ENCODE measurements at regions not wholly inside any gene's neighbourhood (a gene's known extent, or its start where the extent isn't known, plus 50 kb on each side); places are given as distances from the start of the nearest gene placed in this dataset.

DNA sequence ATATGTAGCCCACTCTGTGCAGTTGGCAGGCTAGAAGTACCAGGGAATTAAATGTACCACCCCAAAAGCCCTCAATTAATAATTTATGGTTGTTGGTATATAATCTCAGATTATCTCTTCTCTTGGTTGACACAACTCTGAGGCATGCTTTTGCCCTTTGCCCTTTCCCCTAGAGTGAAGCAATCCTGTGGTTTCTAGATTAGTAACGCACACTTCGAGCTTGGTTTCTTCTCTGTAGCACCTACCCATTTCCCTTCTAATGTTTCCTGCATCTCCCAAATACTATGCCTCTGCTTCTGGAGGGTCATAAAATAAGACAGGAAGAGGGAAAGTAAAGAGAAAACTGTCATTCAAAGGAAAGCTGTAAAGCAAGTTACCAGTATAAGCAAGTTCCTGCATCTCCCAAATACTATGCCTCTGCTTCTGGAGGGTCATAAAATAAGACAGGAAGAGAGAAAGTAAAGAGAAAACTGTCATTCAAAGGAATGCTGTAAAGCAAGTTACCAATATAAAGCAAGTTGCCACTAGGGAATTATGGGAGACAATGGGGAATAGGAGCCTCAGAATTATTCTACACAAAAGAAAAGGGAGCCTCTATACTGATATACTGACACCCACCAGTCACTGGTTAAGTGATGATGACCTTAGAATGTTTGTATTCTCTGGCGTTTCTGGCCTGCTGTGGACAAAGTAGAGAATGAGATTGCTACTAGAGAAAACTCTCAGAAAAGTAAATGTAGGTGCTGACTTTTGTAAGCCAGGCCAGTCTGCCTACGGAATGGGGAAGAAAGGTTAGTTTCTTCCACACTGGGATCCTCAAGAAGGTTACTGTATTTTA is 862.6 kb upstream of the MAN1A1 start:
- DNase-seq = no peak

DNA sequence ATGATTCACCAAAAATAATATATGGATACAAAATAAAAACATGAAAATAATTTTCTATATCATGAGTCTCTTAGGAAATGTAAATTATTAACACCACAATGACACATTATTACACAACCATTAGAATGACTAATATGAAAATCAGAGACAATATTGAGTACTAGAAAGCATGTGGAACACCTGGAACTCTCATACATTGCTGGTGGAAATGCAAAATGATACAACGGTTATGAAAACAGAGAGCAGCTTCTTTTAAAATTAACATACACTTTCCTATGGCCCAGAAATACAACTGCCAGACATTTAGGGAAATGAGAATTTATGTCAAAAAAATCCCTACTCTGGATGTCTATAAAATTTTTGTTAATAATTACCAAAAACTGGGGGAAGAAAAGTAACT is 853.3 kb upstream of the MAN1A1 start:
- DNase-seq = no peak

DNA sequence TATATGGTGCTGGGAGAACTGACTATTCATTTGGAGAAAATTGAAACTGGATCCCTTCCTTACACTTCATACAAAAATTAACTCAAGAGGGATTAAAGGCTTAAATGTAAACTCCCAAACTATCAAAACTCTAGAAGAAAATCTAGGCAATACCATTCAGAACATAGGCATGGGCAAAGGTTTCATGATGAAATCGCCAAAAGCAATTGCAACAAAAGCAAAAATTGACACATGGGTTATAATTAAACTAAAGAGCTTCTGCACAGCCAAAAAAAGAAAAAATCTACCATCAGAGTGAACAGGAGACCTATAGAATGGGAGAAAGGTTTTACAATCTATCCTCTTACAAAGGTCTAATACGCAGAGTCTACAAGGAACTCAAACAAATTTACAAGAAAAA is 851.3 kb upstream of the MAN1A1 start:
- DNase-seq = no peak

DNA sequence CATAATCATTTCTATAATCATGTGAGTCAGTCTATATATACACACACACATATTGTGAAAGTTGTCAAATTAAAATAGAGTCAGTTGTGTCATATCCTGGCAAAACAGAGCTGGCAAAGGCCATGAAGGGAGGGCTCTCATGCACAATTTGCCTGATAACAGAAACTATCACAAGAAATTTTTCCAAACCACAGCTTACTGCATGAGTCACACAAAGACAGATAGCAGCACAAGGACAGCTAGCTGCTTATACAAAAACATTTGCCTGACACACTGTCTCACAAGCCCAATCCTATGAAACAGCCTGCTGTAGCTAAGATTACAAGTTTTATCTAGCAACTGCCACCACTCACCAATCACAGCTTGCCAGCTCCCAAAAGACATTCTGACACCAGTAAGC is 848.5 kb upstream of the MAN1A1 start:
- no peak for DNase-seq

DNA sequence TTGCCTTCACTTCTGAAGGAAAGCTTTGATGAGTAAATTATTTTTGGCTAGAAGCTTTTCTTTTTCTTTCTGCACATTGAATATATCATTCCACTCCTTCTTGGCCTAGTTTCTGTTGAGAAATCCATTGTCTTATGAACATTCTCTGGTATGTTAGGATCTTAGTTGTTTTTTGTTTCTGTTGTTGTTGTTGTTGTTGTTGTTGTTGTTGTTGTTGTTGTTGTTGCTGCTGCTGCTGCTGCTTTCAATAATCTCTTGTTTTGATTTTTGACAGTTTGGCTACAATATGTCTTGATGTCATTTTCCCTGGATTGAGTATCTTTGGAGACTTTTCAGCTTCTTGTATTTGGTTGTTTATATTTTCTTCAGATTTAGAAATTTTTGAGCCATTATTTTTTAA is 836.5 kb upstream of the MAN1A1 start:
- DNase-seq = no peak

DNA sequence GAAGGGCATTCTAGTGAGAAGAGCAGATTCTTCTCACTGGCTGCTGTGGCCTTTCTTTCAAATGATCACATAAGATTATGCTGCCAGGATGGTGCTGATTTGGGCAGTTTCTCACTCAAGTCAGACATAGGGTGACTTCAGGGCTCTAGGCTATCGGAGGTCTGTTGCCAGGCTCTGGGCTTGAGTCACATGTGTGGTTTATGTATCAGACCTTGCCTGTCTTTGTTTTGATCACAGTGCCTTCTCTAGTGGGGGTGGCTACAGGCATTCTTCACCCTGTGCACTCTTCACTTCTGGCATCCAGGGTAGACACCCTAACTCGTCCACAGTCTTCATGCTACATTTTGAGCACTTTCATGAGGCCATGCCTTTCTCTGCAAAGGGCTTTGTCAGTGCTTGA is 823.7 kb upstream of the MAN1A1 start:
- DNase-seq = no peak

DNA sequence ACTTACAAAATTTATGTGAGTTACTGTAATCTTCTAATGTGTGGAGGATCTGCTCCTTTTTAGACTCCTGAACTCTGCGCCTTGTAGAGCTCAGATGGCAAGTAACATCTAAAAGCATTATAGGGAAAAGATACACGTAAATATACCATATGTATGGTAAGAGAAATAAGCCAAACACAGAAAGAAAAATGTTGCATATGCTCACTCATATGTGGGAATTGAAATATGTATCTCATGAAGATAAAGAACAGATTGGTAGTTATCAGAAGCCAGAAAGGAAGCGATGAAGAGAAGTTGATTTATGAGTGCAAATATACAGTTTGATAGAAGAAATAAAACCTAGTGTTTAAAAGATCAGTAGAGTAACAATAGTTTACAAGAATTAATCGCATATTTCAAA is 815.0 kb upstream of the MAN1A1 start:
- DNase-seq = no peak

DNA sequence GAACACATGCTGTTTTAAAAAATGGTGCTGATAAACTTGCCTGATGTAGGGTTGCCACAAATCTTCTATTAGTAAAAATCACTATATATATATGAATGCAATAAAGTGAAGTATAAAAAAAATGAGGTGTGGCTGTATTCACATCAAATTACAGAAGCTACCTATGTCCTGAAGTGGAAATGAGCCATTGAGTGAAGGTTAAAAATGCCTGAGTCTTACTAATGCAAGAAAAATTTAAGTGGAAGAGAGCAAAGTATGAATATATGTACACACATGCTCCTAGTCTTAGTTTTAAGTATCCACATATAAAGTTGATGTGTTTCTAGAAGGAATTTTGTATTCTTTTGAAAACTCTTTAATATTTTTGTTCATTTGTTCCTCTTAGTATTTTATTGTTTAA is 808.3 kb upstream of the MAN1A1 start:
- DNase-seq = no peak

DNA sequence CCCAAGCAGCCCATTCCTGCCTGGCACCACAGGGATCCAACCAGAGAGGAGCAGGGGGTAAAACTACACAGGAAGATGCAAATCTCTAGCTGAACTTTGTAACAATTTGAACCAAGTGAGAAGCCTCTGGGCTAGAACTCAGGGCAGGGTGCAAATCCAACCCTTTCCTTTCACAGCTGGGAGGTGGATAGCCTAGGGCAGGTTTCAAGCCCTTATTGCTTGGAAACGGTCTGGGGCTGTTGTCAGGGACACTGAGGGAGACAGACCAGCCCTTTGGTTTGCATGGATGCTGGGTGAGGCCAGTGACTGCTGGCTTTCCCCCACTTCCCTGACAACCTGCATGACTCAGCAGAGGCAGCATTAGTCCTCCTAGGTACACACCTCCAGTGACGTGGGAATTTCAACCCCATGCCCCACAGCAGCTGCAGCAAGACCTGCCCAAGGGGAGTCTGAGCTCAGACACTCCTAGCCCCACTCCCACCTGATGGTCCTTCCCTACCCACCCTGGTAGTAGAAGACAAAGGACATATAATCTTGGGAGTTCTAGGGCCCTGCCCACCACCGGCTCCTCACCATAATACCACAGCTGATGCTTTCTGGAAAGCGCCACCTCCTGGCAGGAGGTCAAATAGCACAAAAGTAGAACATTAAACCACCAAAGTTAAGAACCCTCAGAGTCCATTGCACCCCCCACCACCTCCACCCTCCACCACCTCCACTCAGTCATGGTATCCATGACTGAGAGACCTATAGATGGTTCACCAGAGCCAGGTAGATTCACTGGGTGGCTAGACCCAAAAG is 797.7 kb upstream of the MAN1A1 start:
- DNase-seq = no peak

DNA sequence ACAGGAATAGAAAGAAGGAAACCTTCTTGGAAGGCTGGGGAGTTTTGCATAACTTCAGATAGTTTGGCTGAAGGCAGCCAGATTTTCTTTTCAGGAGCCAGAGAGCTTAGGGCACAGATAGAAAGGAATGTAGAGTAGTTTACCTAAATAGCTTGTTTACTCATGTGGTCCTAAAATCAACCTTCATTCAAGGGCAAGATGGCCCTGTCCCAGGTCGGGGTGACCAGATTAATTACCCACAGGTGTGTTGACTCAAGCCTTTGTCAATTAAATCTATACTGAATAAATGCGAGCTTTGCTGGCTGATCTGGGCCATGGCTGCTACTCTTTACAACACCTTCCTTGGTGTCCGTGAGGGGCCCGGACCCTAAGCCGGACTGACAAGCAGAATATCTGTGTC is 792.0 kb upstream of the MAN1A1 start:
- DNase-seq = no peak

DNA sequence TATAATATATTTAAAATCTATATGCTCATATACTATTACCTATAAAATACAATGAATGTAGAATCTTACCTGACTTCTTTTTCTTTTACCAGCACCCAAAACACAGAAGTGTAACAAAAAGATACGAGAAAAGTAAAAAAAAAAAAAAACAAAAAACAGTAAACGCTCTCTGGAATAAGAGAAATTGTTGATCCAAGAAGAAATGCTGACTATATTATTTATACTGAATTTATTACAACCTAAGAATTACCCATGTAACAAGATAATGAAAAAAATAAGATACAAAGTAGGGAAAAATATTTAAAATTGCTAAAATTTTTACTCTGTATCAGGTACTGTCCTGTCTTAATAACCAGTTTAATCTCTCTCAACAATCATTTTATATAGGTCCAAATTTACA is 787.9 kb upstream of the MAN1A1 start:
- DNase-seq = no peak

DNA sequence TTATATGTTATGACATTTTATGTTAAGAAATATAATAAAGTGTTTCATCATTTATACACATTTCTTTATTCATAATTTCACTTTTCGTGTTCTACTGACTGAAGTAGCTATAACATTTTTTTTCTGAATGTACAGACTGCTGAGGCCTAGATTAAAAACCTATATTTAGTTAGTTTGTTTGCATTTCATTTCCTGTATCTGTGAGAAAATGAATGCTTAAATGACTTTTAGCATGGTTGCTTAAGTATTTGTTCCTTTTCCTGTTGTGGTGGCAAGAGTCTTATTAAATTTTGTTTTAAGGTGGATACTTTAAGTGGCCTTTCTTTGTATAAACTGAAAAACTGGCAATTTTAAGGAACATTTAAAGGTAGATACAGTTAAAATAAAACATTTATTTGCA is 779.7 kb upstream of the MAN1A1 start:
- DNase-seq = no peak

DNA sequence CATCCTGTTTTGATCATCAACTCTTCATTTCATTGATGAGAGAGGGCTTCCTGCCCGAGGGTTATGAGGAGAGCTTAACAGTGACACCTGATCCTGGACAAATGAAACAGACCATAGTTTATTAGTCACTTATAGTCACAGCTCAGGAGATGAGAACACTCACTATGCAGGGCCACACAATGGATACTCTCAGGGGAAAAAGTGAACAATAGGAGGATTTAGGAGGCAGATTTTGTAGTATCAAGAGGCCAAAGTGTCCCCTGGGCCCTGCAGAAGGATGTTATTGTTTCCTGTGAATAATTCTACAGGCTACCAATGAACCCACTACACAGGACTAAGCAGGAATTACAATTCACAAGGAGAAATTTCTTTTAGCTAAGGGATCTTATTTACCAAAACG is 772.8 kb upstream of the MAN1A1 start:
- no peak for DNase-seq

DNA sequence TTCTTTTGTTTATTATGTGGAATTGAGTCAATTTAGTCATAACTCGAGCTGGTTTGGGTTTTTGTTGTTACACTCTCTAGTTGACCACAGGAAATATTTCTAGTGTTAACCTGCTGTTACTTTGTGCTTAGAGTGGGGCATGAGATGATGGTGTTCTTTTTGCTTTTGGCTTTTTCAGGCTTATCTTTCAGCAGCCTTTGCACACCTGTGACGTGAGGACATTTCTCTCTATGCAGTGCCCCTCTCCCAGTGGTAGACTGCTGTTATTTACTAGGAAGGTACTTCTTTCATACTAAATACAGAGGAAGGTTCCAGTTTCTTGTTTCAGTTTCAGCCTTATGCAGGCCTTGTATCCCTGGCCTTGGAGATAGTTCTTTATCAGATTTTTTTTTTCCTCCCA is 766.8 kb upstream of the MAN1A1 start:
- no peak for DNase-seq

DNA sequence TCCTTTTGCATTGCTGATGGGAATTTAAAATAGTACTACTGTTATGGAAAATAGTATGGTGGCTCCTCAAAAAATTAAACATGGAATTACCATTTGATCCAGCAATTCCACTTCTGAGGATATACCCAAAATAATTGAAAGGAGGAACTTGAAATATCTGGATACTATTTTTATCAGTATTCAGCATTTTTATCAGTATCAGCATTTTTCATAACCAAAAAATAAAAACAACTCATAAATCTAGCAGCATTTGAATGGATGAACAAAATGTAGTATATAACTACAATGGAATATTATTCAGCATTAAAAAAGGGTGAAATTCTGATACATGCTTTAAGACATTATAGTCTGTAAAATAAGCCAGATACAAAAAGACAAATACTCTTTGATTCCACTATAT is 763.4 kb upstream of the MAN1A1 start:
- no peak for DNase-seq

DNA sequence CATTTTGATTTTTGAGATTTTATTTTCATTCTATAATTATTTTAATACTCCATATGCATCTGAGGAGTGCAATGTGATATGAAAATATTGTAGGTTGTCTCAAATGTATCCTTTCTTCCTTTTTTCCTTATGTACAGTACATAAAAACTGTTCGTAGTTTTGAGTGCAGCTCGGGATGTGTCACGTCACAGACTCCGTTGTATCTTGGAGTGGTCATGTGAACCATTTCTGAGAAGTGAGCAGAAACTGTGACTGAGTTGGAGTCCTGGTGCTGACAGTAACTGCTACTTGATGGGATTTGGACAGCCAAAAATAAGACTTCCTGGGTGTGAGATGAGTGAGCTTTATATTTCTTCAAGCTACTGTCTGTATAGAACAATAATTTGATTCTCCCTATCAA is 761.4 kb upstream of the MAN1A1 start:
- DNase-seq = no peak

DNA sequence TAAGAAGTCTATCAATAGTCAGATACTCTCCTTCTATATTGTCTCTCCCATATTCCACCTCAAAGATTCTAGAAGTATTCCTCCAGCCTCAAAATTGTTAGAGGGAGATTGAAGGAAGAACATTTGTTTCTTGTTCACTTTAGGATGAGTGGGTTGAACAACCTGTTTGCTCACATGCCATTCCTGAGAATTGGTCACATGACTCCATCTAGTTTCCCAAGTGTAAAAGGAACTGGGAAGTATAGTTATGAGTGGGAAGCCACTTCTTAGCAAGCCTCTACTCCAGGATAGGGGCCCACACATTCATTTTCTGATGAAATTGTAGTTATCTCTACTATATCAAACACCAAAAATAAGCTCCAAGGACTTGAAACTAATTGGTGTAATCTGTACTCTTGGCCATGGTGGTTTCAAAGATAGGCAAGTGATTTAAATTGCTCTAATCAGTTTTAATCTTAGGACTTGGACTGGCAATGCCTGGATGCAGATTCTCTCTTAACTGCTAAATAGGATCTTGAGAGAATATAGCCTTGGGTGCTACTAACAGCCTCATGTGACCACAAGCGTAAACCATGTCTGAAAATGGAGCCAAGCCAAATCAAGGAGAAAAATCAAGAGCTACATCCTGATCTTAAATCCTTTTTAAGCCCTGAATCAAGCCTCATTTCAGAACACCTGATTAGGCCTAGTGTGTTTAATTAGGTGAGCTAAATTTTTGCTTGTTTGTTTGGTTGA is 758.7 kb upstream of the MAN1A1 start:
- DNase-seq = no peak

DNA sequence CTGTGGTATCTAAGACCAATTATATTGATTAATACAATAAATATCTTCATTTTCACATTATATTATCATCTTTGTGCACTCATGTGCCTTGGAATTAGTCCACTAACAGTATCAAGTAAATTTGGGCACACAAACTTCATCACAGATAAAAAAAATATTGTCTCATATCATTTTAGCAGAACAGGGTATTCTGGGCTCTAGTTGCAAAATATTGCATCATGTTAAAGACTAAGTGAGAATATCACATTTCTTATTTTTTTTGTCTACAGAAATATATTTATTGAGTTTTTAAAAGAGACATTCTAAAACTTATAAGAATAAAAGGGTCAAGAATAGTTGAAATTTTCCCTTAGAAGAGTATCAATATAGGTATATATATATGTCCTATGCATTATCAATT is 754.1 kb upstream of the MAN1A1 start:
- DNase-seq = no peak

DNA sequence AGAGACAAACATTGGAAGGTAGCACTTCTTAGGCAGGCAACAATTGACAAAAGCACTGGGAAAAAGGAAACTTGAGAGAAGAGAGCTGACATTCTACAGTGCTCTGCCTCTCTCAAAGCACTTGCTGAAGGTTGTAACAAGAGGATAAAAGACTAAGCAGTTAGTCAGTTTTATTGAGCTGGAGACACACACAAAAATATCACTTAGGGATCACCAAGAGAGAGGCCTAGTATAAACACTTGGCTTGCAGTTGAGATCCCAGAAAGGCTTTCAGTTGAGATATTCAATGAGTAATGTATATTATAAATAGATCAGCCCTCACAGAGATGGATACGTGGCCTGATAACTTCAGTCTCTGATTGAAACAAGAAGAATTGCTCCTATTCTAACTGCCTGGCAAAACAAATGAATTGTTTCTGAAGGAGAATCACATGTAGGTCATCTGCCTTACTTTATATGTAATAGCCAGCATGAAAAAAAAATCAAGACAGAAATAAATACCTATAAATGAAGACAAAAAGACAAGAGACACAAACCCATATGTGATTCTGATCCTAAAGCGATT is 747.2 kb upstream of the MAN1A1 start:
- no peak for DNase-seq

DNA sequence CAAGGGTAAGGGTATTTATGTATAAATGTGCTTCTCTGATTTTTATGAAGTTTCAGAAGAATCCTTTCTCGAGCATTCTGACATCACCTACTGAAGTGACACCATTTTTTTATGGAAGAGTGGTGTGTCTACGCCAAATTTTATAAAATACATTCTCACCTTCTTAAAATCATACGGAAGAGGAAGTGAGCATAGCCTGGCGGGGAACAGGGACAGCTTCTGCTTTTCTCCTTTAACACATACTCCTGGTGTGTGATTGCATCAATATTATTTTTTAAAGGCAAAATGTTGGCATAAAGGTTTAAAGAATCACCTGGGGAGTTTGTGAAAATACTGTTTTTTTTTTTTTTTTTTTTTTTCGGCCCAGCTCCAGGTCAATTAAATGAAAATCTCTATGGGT is 733.6 kb upstream of the MAN1A1 start:
- DNase-seq = no peak

DNA sequence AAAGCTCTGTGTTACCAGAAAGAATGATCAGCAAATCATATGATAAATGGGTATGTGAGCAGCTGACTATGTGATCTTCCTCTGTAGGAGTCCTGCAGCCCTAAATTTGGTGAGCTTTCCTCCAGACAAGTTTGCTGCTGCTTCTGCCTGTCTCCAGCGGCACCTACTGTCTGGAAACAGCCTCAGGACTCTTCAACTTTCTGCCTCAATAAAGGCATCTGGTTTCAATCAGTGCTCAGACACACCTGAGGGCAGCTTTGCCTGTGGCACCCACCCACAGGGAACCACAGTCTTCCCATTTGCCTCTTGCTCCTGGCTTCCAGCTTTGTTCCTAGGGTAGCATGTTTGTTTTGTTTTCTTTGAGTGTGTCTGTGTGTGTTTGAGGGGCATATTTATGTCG is 727.9 kb upstream of the MAN1A1 start:
- no peak for DNase-seq

DNA sequence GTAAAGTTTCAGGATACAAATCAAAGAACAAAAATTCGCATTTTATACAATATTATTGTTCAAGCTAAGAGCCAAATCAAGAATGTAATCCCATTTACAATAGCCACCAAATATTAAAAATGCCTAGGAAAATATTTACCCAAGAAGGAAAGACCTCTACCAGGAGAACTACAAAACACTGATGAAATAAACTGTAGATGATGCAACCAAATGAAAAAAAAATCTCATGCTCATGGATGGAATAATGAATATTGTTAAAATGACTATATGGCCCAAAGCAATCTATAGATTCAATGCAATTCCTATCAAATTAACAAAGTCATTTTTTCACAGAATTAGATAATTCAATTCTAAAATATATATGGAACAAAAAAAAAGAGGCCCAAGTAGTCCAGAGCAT is 708.8 kb upstream of the MAN1A1 start:
- no peak for DNase-seq

DNA sequence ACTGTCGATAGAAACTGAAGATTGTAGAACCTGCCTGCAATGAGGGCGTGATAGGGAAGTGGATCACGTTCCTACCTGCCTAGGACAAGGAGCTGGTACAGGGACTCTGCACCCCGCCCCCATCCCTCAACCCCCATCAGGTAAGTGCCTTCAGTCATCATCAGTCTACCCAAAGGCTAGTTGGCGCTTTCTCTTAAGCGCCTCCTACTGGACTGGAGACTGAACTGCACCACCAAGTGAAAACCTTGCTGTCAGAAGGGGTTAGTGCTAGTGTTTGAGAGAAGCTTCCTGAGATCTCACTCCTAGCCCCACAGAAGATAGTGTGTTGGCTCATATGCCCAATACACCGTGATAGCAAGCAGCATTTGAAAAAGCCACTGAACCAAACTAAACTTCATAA is 706.5 kb upstream of the MAN1A1 start:
- DNase-seq = no peak

Data from occipital lobe (tissue), 1 donor.